ENCODE measurements at regions not wholly inside any gene's neighbourhood (a gene's known extent, or its start where the extent isn't known, plus 50 kb on each side); places are given as distances from the start of the nearest gene placed in this dataset.

GRCh38 chr5:125162714-125163113 lies 416.3 kb upstream of the ZNF608 start:
- ChIA-PET CTCF (no interaction called here), POLR2A (no interaction called here)
- ATAC-seq (no peak), DNase-seq (ENCODE audit: low read depth, low spot score) (no peak)
- no TSS peak for BruUV-seq (replicated peaks)
- Histone ChIP-seq H3K36me3 (ENCODE audit: control insufficient read depth, insufficient read depth, low read length) (no peaks in the 10 kb centered on the region), H3K27me3 (ENCODE audit: control insufficient read depth, insufficient read depth, low read length) (no peaks in the 10 kb centered on the region), H3K27ac (ENCODE audit: low read length) (no peak overlapping the region), H3K9me3 (ENCODE audit: control insufficient read depth, insufficient read depth, low read depth, low read length) (peaks cover 10% of the 10 kb centered on the region; the same call in 1 of the 2 replicates), H3K4me3 (ENCODE audit: low read depth in 2 of 2, low read length in 2 of 2) (no peak overlapping the region), H3K4me1 (ENCODE audit: control insufficient read depth, insufficient read depth, low read length) (no peaks in the 10 kb centered on the region)
- in situ Hi-C loops (cut with HindIII; ENCODE audit: low pct_unique_long_range_greater_than_20kb, low sequenced_read_pairs), result no loop called here
- intact Hi-C loops (cut with micrococcal nuclease; ENCODE audit: unreplicated experiment), result no loop called here
- no peak for TF ChIP-seq SIN3A (IDR thresholded peaks at IDR 0.05; ENCODE audit: borderline replicate concordance, insufficient read depth, low read depth, low read length)
- no peak for TF ChIP-seq TCF7L2 (IDR thresholded peaks at IDR 0.05; ENCODE audit: low read depth, low read length)
- TF ChIP-seq CTCF (IDR thresholded peaks at IDR 0.05), result no peak
- TF ChIP-seq, protein P1, sequence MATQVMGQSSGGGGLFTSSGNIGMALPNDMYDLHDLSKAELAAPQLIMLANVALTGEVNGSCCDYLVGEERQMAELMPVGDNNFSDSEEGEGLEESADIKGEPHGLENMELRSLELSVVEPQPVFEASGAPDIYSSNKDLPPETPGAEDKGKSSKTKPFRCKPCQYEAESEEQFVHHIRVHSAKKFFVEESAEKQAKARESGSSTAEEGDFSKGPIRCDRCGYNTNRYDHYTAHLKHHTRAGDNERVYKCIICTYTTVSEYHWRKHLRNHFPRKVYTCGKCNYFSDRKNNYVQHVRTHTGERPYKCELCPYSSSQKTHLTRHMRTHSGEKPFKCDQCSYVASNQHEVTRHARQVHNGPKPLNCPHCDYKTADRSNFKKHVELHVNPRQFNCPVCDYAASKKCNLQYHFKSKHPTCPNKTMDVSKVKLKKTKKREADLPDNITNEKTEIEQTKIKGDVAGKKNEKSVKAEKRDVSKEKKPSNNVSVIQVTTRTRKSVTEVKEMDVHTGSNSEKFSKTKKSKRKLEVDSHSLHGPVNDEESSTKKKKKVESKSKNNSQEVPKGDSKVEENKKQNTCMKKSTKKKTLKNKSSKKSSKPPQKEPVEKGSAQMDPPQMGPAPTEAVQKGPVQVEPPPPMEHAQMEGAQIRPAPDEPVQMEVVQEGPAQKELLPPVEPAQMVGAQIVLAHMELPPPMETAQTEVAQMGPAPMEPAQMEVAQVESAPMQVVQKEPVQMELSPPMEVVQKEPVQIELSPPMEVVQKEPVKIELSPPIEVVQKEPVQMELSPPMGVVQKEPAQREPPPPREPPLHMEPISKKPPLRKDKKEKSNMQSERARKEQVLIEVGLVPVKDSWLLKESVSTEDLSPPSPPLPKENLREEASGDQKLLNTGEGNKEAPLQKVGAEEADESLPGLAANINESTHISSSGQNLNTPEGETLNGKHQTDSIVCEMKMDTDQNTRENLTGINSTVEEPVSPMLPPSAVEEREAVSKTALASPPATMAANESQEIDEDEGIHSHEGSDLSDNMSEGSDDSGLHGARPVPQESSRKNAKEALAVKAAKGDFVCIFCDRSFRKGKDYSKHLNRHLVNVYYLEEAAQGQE (IDR thresholded peaks at IDR 0.05; ENCODE audit: insufficient read depth in 1 of 2, low read depth in 2 of 2, low read length in 1 of 2), result no peak
- TF ChIP-seq POLR2AphosphoS5 (IDR thresholded peaks at IDR 0.05; ENCODE audit: low read depth, low read length), result no peak

DNA sequence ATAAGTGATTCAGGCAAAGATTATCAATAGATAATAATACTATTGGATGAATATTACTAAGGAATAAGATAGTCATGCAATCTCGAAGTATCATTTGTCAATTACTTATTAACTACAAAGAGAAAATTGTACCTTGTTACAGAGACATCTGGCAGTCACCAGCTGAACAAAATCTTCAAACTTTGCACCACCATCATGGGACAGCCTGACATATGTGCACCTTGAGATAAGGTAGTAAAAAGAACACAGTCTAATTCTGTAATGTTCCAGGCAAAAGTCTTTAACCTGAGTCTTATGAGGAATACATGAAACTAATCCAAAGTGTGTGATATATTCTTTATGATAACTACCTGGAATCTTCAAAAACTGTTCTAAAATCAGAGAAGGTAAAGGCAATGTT lies 423.0 kb upstream of the ZNF608 start:
- Histone ChIP-seq H3K27me3 (ENCODE audit: control insufficient read depth, insufficient read depth, low read length) (no peaks in the 10 kb centered on the region), H3K4me3 (ENCODE audit: low read depth in 2 of 2, low read length in 2 of 2) (no peak overlapping the region), H3K9me3 (ENCODE audit: control insufficient read depth, insufficient read depth, low read depth, low read length) (peaks cover 12% of the 10 kb centered on the region; the same call in 1 of the 2 replicates), H3K4me1 (ENCODE audit: control insufficient read depth, insufficient read depth, low read length) (no peaks in the 10 kb centered on the region), H3K27ac (ENCODE audit: low read length) (no peak overlapping the region; the same call in 1 of the 2 replicates), H3K36me3 (ENCODE audit: control insufficient read depth, insufficient read depth, low read length) (no peaks in the 10 kb centered on the region)
- ChIA-PET CTCF (no interaction called here), POLR2A (no interaction called here)
- in situ Hi-C loops (cut with HindIII; ENCODE audit: low pct_unique_long_range_greater_than_20kb, low sequenced_read_pairs) (no loop called here), intact Hi-C loops (cut with micrococcal nuclease; ENCODE audit: unreplicated experiment) (no loop called here)
- TF ChIP-seq TCF7L2 (IDR thresholded peaks at IDR 0.05; ENCODE audit: low read depth, low read length) (no peak), POLR2AphosphoS5 (IDR thresholded peaks at IDR 0.05; ENCODE audit: low read depth, low read length) (no peak), SIN3A (IDR thresholded peaks at IDR 0.05; ENCODE audit: borderline replicate concordance, insufficient read depth, low read depth, low read length) (no peak), CTCF (IDR thresholded peaks at IDR 0.05) (no peak)
- TF ChIP-seq, protein P1 (IDR thresholded peaks at IDR 0.05; ENCODE audit: insufficient read depth in 1 of 2, low read depth in 2 of 2, low read length in 1 of 2), result no peak
- no peak for ATAC-seq
- no peak for DNase-seq (ENCODE audit: low read depth, low spot score)
- BruUV-seq (replicated peaks), result no TSS peak
